Liver (tissue), 7 donors: ENCODE measurements at regions not wholly inside any gene's neighbourhood (a gene's known extent, or its start where the extent isn't known, plus 50 kb on each side); places are given as distances from the start of the nearest gene placed in this dataset.

Source experiments
- DNase-seq: peaks from one replicate; pipeline ENCODE4 v3.0.0-alpha.2; 2017; ENCODE audit warnings: low spot score
- H3K27ac ChIP-seq, 2 donors: one replicate each; pipeline ENCODE4 v1.7.0; 2013; ENCODE audit warnings: inconsistent platforms in 2 of 2, low read length in 2 of 2, control low read depth in 1 of 2, low read depth in 1 of 2, mild to moderate bottlenecking in 1 of 2
- H3K27me3 ChIP-seq, 4 donors: one replicate each; pipeline versions ENCODE4 v1.6.1 to v1.7.0; 2013; ENCODE audit warnings: low read length in 3 of 4, inconsistent platforms in 1 of 4, mild to moderate bottlenecking in 1 of 4, moderate library complexity in 1 of 4; ENCODE audit not compliant: control insufficient read depth in 4 of 4, insufficient read depth in 4 of 4
- H3K36me3 ChIP-seq, 4 donors: one replicate each; pipeline versions ENCODE4 v1.6.1 to v1.7.0; 2013; ENCODE audit warnings: low read length in 3 of 4, mild to moderate bottlenecking in 3 of 4, low read depth in 1 of 4, moderate library complexity in 1 of 4; ENCODE audit not compliant: control insufficient read depth in 4 of 4, insufficient read depth in 3 of 4
- H3K4me1 ChIP-seq, 4 donors: one replicate each; pipeline versions ENCODE4 v1.6.1 to v1.7.0; 2013; ENCODE audit warnings: low read length in 3 of 4, mild to moderate bottlenecking in 3 of 4, moderate library complexity in 1 of 4; ENCODE audit not compliant: control insufficient read depth in 4 of 4, insufficient read depth in 4 of 4
- H3K4me3 ChIP-seq, 3 donors: one replicate each; pipeline versions ENCODE4 v1.6.1 to v1.7.0; 2013; ENCODE audit warnings: low read length in 3 of 3, control low read depth in 1 of 3, low read depth in 1 of 3, mild to moderate bottlenecking in 1 of 3
- H3K9ac ChIP-seq, 2 donors: one replicate each; pipeline ENCODE4 v1.7.0; 2013; ENCODE audit warnings: low read length in 2 of 2, mild to moderate bottlenecking in 2 of 2, moderate library complexity in 2 of 2, control low read depth in 1 of 2, low read depth in 1 of 2
- H3K9me3 ChIP-seq, 4 donors: one replicate each; pipeline versions ENCODE4 v1.6.1 to v1.7.0; 2013; ENCODE audit warnings: low read length in 3 of 4; ENCODE audit not compliant: control insufficient read depth in 4 of 4
- EGR1 ChIP-seq, 2 donors: IDR thresholded peaks; 2 replicates each; pipeline ENCODE4 v1.6.1; 2016 to 2018; ENCODE audit warnings: antibody characterized with exemption in 2 of 2, low read depth in 2 of 2
- FOXA1 ChIP-seq: IDR thresholded peaks from 2 replicates; pipeline ENCODE4 v1.6.1; 2016; ENCODE audit warnings: antibody characterized with exemption
- GABPA ChIP-seq, 2 donors: IDR thresholded peaks in 1 of 2; conservative IDR thresholded peaks in 1 of 2; 2 replicates each; pipeline ENCODE4 v1.6.1; 2016; ENCODE audit warnings: antibody characterized with exemption in 2 of 2, mild to moderate bottlenecking in 1 of 2, moderate library complexity in 1 of 2
- HNF4A ChIP-seq, 2 donors: conservative IDR thresholded peaks; 2 replicates each; pipeline ENCODE4 v1.6.1; 2016; ENCODE audit warnings: antibody characterized with exemption in 2 of 2, mild to moderate bottlenecking in 2 of 2
- HNF4G ChIP-seq: IDR thresholded peaks from 2 replicates; pipeline ENCODE4 v1.6.1; 2016; ENCODE audit warnings: antibody characterized with exemption
- JUND ChIP-seq, 2 donors: IDR thresholded peaks; 2 replicates each; pipeline ENCODE4 v1.6.1; 2016; ENCODE audit warnings: antibody characterized with exemption in 2 of 2
- RAD21 ChIP-seq, 2 donors: IDR thresholded peaks; 2 replicates each; pipeline ENCODE4 v1.6.1; 2016; ENCODE audit warnings: antibody characterized with exemption in 2 of 2, mild to moderate bottlenecking in 2 of 2
- RXRA ChIP-seq, 2 donors: IDR thresholded peaks; 2 replicates each; pipeline ENCODE4 v1.6.1; 2017 to 2018; ENCODE audit warnings: antibody characterized with exemption in 2 of 2, mild to moderate bottlenecking in 1 of 2
- SP1 ChIP-seq: IDR thresholded peaks from 2 replicates; pipeline ENCODE4 v1.6.1; 2018; ENCODE audit warnings: antibody characterized with exemption, mild to moderate bottlenecking
- TAF1 ChIP-seq: conservative IDR thresholded peaks from 2 replicates; pipeline ENCODE4 v1.6.1; 2016; ENCODE audit warnings: antibody characterized with exemption, mild to moderate bottlenecking
- YY1 ChIP-seq: IDR thresholded peaks from 2 replicates; pipeline ENCODE4 v1.6.1; 2016; ENCODE audit warnings: antibody characterized with exemption, mild to moderate bottlenecking
- WGBS: extraction: QIAGEN DNeasy Blood & Tissue Kit; methylation state at CpG from one replicate; pipeline ENCODE4 v1.1.7; 2013; 5-methylcytosine and 5-hydroxymethylcytosine counted together
- TF ChIP-seq, protein P1 (sequence below): IDR thresholded peaks from 2 replicates; pipeline ENCODE4 v1.6.1; 2016; ENCODE audit warnings: antibody characterized with exemption
- TF ChIP-seq, protein P2 (sequence below): IDR thresholded peaks from 2 replicates; pipeline ENCODE4 v1.6.1; 2016; ENCODE audit warnings: antibody characterized with exemption, mild to moderate bottlenecking
- donor health status: healthy.
- donor health status: healthy.
- donor health status: healthy.
- donor health status: healthy.

- Histone ChIP-seq H3K4me3 (no peak overlapping the region), H3K9me3 (no peaks in the 10 kb centered on the region), H3K27me3 (no peaks in the 10 kb centered on the region), H3K4me1 (no peaks in the 10 kb centered on the region), H3K9ac (no peak overlapping the region), H3K27ac (no peak overlapping the region), H3K36me3 (no peaks in the 10 kb centered on the region)
- TF ChIP-seq, protein P1, sequence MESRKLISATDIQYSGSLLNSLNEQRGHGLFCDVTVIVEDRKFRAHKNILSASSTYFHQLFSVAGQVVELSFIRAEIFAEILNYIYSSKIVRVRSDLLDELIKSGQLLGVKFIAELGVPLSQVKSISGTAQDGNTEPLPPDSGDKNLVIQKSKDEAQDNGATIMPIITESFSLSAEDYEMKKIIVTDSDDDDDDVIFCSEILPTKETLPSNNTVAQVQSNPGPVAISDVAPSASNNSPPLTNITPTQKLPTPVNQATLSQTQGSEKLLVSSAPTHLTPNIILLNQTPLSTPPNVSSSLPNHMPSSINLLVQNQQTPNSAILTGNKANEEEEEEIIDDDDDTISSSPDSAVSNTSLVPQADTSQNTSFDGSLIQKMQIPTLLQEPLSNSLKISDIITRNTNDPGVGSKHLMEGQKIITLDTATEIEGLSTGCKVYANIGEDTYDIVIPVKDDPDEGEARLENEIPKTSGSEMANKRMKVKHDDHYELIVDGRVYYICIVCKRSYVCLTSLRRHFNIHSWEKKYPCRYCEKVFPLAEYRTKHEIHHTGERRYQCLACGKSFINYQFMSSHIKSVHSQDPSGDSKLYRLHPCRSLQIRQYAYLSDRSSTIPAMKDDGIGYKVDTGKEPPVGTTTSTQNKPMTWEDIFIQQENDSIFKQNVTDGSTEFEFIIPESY, result no peak
- no peak for TF ChIP-seq RAD21 (IDR thresholded peaks at IDR 0.05)
- no peak for TF ChIP-seq SP1
- no peak for TF ChIP-seq GABPA (IDR thresholded peaks at IDR 0.05 in 1 of 2, conservative IDR thresholded peaks at IDR 0.05 in 1 of 2)
- TF ChIP-seq, protein P2, sequence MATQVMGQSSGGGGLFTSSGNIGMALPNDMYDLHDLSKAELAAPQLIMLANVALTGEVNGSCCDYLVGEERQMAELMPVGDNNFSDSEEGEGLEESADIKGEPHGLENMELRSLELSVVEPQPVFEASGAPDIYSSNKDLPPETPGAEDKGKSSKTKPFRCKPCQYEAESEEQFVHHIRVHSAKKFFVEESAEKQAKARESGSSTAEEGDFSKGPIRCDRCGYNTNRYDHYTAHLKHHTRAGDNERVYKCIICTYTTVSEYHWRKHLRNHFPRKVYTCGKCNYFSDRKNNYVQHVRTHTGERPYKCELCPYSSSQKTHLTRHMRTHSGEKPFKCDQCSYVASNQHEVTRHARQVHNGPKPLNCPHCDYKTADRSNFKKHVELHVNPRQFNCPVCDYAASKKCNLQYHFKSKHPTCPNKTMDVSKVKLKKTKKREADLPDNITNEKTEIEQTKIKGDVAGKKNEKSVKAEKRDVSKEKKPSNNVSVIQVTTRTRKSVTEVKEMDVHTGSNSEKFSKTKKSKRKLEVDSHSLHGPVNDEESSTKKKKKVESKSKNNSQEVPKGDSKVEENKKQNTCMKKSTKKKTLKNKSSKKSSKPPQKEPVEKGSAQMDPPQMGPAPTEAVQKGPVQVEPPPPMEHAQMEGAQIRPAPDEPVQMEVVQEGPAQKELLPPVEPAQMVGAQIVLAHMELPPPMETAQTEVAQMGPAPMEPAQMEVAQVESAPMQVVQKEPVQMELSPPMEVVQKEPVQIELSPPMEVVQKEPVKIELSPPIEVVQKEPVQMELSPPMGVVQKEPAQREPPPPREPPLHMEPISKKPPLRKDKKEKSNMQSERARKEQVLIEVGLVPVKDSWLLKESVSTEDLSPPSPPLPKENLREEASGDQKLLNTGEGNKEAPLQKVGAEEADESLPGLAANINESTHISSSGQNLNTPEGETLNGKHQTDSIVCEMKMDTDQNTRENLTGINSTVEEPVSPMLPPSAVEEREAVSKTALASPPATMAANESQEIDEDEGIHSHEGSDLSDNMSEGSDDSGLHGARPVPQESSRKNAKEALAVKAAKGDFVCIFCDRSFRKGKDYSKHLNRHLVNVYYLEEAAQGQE, result no peak
- no peak for TF ChIP-seq FOXA1
- TF ChIP-seq YY1, result no peak
- WGBS, result 68% methylated on average over 4 of the region's 4 CpGs
- DNase-seq, result no peak
Measured at GRCh38 chr2:221741496-221742211, 169.6 kb upstream of the EPHA4 start.

DNA sequence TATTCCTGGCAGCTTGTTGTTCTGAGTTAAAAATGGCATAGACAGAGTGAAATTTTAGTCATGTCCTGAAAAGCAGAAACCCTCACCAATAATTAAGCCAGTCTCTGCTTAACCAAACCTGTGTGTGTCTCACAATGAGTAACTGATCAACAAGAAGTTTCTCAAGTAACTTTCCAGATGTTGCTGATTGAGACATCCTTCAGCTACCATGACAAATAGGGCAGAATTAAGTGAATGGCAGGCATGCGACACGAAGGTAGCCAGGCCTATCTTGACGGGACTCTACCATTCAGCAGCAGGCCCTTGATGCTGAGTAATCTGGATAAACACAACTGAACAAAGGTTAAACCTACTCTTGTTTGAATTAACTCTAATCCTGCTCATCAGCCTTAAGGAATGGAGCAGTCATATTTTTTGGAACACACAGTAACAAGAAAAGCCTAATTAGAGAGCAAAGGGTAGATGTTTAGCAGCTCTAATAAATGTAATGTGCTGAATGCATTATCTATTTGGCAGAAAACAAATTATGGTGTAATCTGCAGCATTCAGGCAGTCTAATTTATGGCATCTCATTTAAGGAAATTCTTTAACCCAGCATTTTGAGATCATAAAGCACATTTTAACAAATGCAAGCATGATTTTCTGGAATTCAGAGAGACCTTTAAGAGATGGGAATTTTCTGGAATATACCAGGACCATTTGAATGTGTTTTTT is 159.5 kb upstream of the EPHA4 start:
- Histone ChIP-seq H3K27ac (no peak overlapping the region), H3K9me3 (no peaks in the 10 kb centered on the region), H3K27me3 (no peaks in the 10 kb centered on the region), H3K4me1 (no peaks in the 10 kb centered on the region), H3K36me3 (no peaks in the 10 kb centered on the region), H3K4me3 (no peak overlapping the region), H3K9ac (no peak overlapping the region)
- TF ChIP-seq HNF4A (conservative IDR thresholded peaks at IDR 0.05) (peak in 1 of 2 donors; percentile 25), GABPA (IDR thresholded peaks at IDR 0.05 in 1 of 2, conservative IDR thresholded peaks at IDR 0.05 in 1 of 2) (no peak)
- WGBS, result 33% methylated on average over 3 of the region's 3 CpGs
- DNase-seq, result no peak

GRCh38 chr2:221726894-221727513 is 154.9 kb upstream of the EPHA4 start:
- Histone ChIP-seq H3K4me1 (no peaks in the 10 kb centered on the region), H3K36me3 (no peaks in the 10 kb centered on the region), H3K4me3 (no peak overlapping the region), H3K27me3 (no peaks in the 10 kb centered on the region), H3K9ac (no peak overlapping the region), H3K9me3 (peaks cover 0 to 3% (median 0%) of the 10 kb centered on the region in 4 donors), H3K27ac (no peak overlapping the region)
- WGBS, result 96% methylated on average over 2 of the region's 2 CpGs
- no peak for DNase-seq
- TF ChIP-seq HNF4A (conservative IDR thresholded peaks at IDR 0.05) (no peak), RAD21 (IDR thresholded peaks at IDR 0.05) (no peak), JUND (IDR thresholded peaks at IDR 0.05) (no peak), EGR1 (IDR thresholded peaks at IDR 0.05; ENCODE audit: low read depth in 2 of 2) (no peak), YY1 (no peak), RXRA (IDR thresholded peaks at IDR 0.05) (no peak), SP1 (no peak), HNF4G (no peak), TAF1 (no peak)
- TF ChIP-seq, protein P1, result no peak
- TF ChIP-seq, protein P2, result no peak
